Activated naive CD8-positive, alpha-beta T cell treated with anti-CD3 and anti-CD28 coated beads, Interleukin-2, amount 10 ng/mL, durations not matched to agents 7 days and 5 days (primary cell): ENCODE measurements at regions not wholly inside any gene's neighbourhood (a gene's known extent, or its start where the extent isn't known, plus 50 kb on each side); places are given as distances from the start of the nearest gene placed in this dataset.

ENCODE experiments used
- ATAC-seq: fragments of 150-1000 bp; cut with Tn5 transposase; one replicate; pipeline ENCODE4 v1.10.0; 2021; ENCODE audit warnings: low read depth, moderate library complexity
- POLR2A ChIA-PET: fragments of 350-600 bp; sonication (Branson Sonifier 250); formaldehyde crosslinking; loops from one replicate; lab custom pipeline; 2021; ENCODE audit warnings: antibody characterized with exemption; lab: Charles Lee
- DNase-seq: peaks from one replicate; pipeline ENCODE4 v3.0.0; 2021
- H3K27ac Mint-ChIP-seq: one replicate; pipeline ENCODE4 v1.8.0; 2022; ENCODE audit warnings: mild to moderate bottlenecking, mixed read lengths
- H3K27me3 Mint-ChIP-seq: one replicate; pipeline ENCODE4 v1.8.0; 2022; ENCODE audit warnings: mild to moderate bottlenecking, moderate library complexity, mixed read lengths
- H3K36me3 Mint-ChIP-seq: one replicate; pipeline ENCODE4 v1.8.0; 2021; ENCODE audit warnings: mild to moderate bottlenecking, mixed read lengths
- H3K4me1 Mint-ChIP-seq: one replicate; pipeline ENCODE4 v1.8.0; 2021; ENCODE audit warnings: mixed read lengths
- H3K4me3 Mint-ChIP-seq: one replicate; pipeline ENCODE4 v1.8.0; 2022; ENCODE audit warnings: mild to moderate bottlenecking, moderate library complexity, mixed read lengths
- H3K9me3 Mint-ChIP-seq: one replicate; pipeline ENCODE4 v1.8.0; 2021; ENCODE audit warnings: mixed read lengths

DNA sequence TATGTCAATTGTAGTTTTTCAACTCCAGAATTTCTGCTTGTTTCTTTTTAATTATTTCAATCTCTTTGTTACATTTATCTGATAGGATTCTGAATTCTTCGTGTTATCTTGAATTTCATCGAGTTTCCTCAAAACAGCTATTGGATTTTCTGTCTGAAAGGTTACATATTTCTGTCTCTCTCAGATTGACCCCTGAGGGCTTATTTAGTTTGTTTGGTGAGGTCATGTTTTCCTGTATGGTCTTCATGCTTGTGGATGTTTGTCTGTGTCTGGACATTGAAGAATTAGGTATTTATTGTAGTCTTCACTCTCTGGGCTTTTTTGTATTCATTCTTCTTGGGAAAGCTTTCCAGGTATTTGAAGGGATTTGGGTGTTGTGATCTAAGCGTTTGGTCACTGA is 85.6 kb downstream of the SNAPC1 start:
- no peak overlapping the region for H3K27ac Mint-ChIP-seq
- peaks cover 22% of the 10 kb centered on the region for H3K27me3 Mint-ChIP-seq
- H3K36me3 Mint-ChIP-seq, result peaks cover 3% of the 10 kb centered on the region
- POLR2A ChIA-PET, result no interaction called here
- H3K9me3 Mint-ChIP-seq, result no peaks in the 10 kb centered on the region
- ATAC-seq (no peak), DNase-seq (no peak)
- no peaks in the 10 kb centered on the region for H3K4me1 Mint-ChIP-seq
- no peak overlapping the region for H3K4me3 Mint-ChIP-seq

DNA sequence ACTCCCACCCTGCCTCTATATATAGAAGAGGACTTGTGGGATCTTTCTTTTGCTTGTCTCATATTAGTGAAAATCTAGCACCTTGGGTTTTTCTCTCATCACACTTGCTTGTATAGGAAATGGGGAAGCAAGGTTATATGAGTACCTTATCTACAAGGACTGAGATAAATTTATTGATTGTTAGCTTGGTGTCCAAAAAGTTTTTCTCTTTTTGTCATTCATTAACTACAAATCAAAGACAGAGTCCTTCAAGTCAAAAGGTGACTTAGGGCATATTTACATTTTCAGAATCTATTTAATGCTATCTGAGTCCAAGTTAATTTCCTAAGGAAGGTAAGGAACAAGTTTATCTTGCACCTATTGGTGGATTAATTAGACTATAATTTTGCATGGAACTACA is 92.7 kb downstream of the SNAPC1 start:
- no peak overlapping the region for H3K27ac Mint-ChIP-seq
- no peaks in the 10 kb centered on the region for H3K4me1 Mint-ChIP-seq
- H3K36me3 Mint-ChIP-seq, result peaks cover 3% of the 10 kb centered on the region
- no peak overlapping the region for H3K4me3 Mint-ChIP-seq
- POLR2A ChIA-PET, result no interaction called here
- no peak for ATAC-seq
- peaks cover 29% of the 10 kb centered on the region for H3K27me3 Mint-ChIP-seq
- DNase-seq, result no peak
- no peaks in the 10 kb centered on the region for H3K9me3 Mint-ChIP-seq

DNA sequence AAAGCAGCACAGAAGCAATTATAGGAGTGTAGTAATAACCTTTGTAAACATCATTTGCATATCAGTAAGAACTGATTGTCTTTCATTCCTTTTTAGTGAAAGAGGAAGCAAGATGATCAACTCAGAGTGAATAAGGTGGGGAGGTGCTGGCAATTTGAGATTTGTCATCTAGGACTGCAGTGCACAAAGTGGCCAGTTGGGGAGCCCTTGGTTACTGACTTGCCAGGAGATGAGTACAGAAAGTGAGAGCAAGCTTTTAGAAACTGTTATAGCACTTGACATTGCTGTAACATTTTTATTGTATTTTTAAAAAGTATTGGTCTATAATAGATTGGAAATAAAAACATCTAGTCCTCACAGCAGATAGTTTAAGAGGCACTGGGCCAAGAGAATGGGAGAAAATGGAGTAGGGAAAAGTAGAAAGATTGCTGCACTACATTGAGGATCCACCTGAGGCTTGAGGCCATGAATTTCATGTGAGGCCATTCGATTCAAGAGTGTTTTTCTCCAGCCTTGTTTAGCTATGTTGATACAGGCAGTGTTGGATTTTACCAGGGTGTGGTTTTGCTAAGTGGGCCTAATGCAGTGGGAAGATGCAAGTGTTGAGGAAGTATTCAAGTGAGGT is 98.2 kb downstream of the SNAPC1 start:
- peaks cover 32% of the 10 kb centered on the region for H3K27me3 Mint-ChIP-seq
- POLR2A ChIA-PET, result no interaction called here

DNA sequence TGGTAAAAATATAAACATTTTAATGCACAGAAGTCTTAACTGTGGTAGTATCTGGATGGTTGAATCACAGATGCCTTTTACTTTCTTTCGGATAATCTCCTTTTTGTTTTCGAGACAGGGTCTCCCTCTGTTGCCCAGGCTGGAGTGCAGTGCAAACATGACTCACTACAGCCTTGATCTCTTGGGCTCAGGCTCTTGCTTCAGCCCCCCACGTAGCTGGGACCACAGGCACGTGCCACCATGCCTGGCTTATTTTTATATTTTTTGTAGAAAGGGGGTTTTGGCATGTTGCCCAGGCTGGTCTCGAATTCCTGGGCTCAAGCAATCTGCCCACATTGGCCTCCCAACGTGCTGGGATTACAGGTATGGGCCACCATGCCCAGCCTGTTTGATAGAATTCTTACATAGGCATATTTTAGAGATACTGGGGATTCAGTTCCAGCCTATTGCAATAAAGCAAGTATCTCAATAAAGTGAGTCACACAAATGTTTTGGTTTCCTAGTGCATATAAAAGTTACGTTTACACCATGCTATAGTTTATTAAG is 99.2 kb downstream of the SNAPC1 start:
- DNase-seq (no peak), ATAC-seq (no peak)
- Mint-ChIP-seq H3K27ac (no peak overlapping the region), H3K4me3 (no peak overlapping the region), H3K36me3 (peaks cover 4% of the 10 kb centered on the region), H3K4me1 (no peaks in the 10 kb centered on the region), H3K27me3 (peaks cover 25% of the 10 kb centered on the region), H3K9me3 (no peaks in the 10 kb centered on the region)
- POLR2A ChIA-PET, result no interaction called here

More for the DNA sequence above, 98.2 kb downstream of the SNAPC1 start:
- DNase-seq, result peak; percentile 65
- Mint-ChIP-seq H3K9me3 (no peaks in the 10 kb centered on the region), H3K4me3 (no peak overlapping the region), H3K36me3 (peaks cover 4% of the 10 kb centered on the region), H3K27ac (no peak overlapping the region), H3K4me1 (no peaks in the 10 kb centered on the region)
- peak; percentile 83 for ATAC-seq

DNA sequence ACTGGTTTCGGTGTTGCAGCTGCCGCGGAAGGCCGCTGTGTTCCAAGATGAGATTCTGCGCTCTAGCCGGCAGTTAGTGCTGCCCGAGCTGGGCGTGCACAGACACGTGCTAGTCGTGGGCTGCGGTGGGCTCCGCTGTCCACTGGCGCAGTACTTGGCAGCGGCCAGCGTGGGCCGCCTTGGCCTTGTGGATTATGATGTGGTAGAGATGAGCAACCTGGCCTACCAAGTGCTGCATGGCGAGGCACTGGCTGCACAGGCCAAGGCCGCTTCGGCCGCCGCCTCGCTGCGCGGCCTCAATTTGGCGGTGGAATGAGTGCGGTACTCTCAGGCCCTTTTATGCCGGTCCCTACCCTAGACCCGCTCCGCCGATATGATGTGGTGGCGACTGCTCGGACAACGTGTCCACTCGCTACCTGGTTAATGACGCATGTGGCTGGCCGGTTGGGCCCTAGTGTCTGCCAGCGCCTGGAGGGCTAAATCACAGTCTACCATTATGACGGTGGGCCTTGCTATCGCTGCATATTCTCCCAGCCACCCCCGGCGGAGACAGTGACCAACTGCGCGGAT is 102.2 kb downstream of the SNAPC1 start:
- Mint-ChIP-seq H3K9me3 (no peaks in the 10 kb centered on the region), H3K27ac (no peak overlapping the region), H3K4me3 (no peak overlapping the region), H3K36me3 (peaks cover 1% of the 10 kb centered on the region), H3K4me1 (peaks cover 5% of the 10 kb centered on the region), H3K27me3 (peaks cover 20% of the 10 kb centered on the region)
- no peak for ATAC-seq
- POLR2A ChIA-PET, result no interaction called here
- no peak for DNase-seq

DNA sequence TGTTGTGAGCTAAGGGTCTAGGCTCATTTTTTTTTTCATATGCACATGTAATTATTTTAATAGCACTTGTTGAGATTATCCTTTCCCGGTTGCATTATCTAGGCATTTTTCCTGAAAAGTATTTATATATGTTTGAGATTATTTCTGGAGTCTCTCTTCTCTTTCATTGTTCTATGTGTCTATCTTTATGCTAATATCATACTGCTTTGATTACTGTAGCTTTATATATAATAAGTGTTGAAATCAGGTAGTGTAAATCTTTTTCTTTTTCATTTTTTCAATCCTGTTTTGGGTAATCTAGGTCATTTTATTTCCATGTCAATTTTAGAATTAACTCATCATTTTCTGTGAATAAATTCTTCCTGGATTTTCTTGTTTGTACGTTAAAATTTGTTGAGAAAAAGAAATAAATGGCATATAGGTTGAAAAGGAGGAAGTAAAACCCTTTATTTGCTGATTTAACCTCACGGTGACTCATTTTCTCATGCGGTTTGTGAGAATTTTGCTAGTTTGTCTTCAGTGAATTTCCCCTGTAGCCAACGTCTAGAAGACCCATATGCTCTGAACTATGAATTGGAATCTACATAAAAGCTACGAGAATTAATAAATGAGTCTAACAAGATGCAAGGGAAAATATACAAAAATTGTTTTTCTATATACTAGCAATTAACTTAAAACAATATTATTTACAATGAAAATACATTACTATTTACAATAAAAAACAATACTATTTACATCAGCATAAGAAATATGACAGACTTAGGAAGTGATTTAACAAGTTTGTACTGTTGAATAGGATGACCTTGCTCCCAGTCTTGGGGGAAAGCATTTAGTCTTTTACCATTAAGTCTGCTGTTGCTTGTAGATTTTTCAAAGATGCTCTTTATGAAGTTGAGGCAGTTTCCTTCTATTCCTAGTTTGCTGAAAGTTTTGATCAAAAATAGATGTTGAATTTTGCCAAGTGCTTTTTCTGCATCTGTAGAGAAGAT is 105.0 kb downstream of the SNAPC1 start:
- peaks cover 25% of the 10 kb centered on the region for H3K27me3 Mint-ChIP-seq
- peaks cover 5% of the 10 kb centered on the region for H3K4me1 Mint-ChIP-seq
- peaks cover 11% of the 10 kb centered on the region for H3K36me3 Mint-ChIP-seq
- POLR2A ChIA-PET, result no interaction called here
- peaks cover 9% of the 10 kb centered on the region for H3K9me3 Mint-ChIP-seq
- DNase-seq (no peak), ATAC-seq (no peak)
- H3K4me3 Mint-ChIP-seq, result no peak overlapping the region
- H3K27ac Mint-ChIP-seq, result no peak overlapping the region

DNA sequence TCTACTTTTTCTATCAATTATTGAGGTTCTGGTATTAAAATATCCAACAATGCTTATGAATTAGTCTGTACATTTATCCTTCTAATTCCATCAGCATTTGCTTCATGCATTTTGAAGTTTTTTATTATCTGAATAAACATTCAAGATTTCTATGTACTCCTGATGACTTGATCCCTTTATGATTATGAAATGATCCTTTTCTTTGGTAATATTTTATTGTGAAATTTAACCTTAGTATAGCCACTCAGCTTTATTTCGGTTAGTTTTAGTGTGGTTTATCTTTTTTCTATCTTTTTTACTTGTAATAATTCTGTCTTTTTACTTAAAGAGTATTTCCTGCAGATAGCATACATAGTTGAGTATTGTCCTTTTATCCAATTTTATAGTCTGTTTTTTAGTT is 106.6 kb downstream of the SNAPC1 start:
- POLR2A ChIA-PET, result no interaction called here
- no peak for DNase-seq
- no peak for ATAC-seq
- Mint-ChIP-seq H3K4me1 (peaks cover 5% of the 10 kb centered on the region), H3K36me3 (peaks cover 10% of the 10 kb centered on the region), H3K27me3 (peaks cover 31% of the 10 kb centered on the region), H3K27ac (no peak overlapping the region), H3K4me3 (no peak overlapping the region), H3K9me3 (peaks cover 9% of the 10 kb centered on the region)

DNA sequence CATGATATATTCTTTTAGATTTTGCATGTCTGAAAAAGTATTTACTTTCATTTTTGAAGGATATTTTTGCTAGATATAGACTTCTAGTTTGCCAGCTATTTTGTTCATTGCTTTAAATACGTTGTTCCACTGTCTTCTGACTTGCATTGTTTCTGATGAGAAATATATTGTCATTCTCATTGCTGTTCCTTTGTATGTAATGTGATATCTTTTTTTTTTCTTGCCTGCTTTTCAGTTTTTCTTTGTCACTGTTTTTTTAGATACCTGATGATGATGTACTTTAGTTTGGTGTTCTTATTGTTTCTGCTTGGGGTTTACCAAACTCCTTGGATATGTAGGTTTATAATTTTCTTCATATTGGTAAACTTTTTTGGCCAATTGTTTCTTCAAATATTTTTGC is 107.9 kb downstream of the SNAPC1 start:
- Mint-ChIP-seq H3K36me3 (peaks cover 10% of the 10 kb centered on the region), H3K27me3 (peaks cover 39% of the 10 kb centered on the region), H3K4me3 (no peak overlapping the region), H3K27ac (no peak overlapping the region), H3K9me3 (peaks cover 9% of the 10 kb centered on the region), H3K4me1 (peaks cover 5% of the 10 kb centered on the region)
- ATAC-seq (no peak), DNase-seq (no peak)
- POLR2A ChIA-PET, result no interaction called here

DNA sequence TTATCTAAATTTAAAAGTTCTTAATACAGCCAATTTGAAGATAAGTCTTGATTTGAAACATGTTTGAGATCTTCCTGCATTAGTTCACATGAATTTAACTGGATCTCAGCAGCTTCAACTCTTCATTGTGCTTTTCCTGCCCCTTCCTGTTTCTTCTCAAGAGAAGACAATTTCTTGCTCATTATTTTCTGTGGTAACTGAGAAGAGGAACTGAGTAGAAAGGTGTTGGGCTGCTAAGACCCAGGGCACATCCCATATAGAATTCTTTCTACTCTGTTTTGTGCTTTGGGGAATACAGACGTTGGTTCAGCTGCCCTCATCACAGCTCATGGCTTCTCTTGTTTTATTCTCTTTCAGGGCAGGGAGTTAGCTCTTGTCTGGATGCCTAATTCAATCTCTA is 110.2 kb downstream of the SNAPC1 start:
- Mint-ChIP-seq H3K27me3 (peaks cover 51% of the 10 kb centered on the region), H3K27ac (no peak overlapping the region), H3K9me3 (peaks cover 9% of the 10 kb centered on the region), H3K36me3 (peaks cover 10% of the 10 kb centered on the region), H3K4me1 (peaks cover 2% of the 10 kb centered on the region), H3K4me3 (no peak overlapping the region)
- ATAC-seq (no peak), DNase-seq (no peak)
- POLR2A ChIA-PET, result no interaction called here

DNA sequence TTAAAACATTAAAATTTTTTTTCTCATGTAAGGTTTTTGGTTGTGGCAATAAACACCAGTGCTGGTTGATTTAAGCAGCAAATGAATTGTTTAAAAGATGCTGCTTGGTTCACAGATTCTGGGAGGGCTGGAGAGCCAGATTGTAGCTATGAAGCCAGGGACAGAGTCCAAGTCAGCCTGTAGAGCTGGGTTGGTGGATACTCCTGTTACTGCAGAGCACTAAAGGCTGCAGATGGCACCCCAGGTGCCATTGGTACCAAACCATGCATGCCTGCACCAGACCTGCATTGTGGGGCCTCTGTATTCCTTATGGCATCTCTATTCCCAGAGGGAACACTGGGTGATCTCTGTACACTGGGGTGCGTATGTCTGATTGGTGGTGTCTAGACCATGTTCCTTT is 113.3 kb downstream of the SNAPC1 start:
- Mint-ChIP-seq H3K27ac (no peak overlapping the region), H3K4me1 (no peaks in the 10 kb centered on the region), H3K27me3 (peaks cover 67% of the 10 kb centered on the region), H3K9me3 (peaks cover 4% of the 10 kb centered on the region), H3K4me3 (no peak overlapping the region), H3K36me3 (peaks cover 4% of the 10 kb centered on the region)
- ATAC-seq (no peak), DNase-seq (no peak)
- POLR2A ChIA-PET, result no interaction called here

DNA sequence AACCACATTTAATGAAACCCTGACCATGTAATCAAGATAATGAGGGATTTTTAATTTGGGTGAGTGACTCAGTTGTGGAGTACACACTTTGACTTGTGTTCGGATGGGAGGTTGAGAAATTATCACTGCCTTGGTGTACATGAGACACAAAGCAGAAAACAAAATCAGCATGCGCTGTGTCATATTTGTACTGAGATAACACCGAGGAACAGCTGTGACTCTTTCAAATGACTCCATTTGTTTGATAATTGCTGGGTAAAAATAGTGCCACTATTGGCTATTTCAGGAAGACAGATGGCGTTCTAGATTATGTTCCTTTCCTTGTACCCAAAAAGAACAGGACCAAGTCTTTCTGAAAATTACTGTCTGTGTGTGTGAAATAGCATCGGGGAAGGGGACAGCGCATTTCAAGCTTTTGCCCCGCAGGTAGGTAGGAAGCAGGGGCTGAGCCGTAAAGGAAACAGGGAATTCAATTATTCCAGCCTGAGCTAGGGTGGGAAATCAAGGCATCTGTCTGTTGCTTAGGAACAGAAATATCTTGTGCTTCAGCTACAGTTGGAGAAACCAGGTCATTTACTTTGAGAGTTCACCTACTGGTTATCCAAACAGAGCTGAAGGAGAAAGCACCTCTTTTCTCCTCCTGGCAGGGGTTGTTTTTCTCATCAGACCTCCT is 114.3 kb downstream of the SNAPC1 start:
- Mint-ChIP-seq H3K4me1 (no peaks in the 10 kb centered on the region), H3K9me3 (no peaks in the 10 kb centered on the region), H3K4me3 (no peak overlapping the region), H3K36me3 (no peaks in the 10 kb centered on the region), H3K27me3 (peaks cover 70% of the 10 kb centered on the region), H3K27ac (no peak overlapping the region)
- DNase-seq (no peak), ATAC-seq (no peak)
- POLR2A ChIA-PET, result no interaction called here

DNA sequence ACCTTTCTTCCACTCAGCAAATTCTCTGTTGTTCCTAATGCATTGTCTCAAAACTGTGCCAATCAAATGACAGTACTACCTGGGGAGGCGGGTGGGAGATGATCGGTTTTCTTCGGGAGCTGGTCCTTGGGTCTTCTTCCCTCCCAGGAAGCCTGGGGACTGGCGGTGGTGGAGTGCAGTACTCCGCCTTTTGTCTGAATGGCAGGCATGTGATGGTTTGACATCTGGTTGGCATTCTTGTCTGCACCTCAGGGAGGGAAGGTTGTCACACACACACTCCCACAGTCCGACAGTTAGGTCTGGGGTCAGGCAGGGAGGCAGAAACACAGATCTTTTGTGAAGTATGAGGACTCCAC is 114.8 kb downstream of the SNAPC1 start:
- Mint-ChIP-seq H3K9me3 (no peaks in the 10 kb centered on the region), H3K36me3 (no peaks in the 10 kb centered on the region), H3K27ac (no peak overlapping the region), H3K27me3 (peaks cover 75% of the 10 kb centered on the region), H3K4me1 (no peaks in the 10 kb centered on the region), H3K4me3 (no peak overlapping the region)
- ATAC-seq (no peak), DNase-seq (no peak)
- POLR2A ChIA-PET, result no interaction called here

DNA sequence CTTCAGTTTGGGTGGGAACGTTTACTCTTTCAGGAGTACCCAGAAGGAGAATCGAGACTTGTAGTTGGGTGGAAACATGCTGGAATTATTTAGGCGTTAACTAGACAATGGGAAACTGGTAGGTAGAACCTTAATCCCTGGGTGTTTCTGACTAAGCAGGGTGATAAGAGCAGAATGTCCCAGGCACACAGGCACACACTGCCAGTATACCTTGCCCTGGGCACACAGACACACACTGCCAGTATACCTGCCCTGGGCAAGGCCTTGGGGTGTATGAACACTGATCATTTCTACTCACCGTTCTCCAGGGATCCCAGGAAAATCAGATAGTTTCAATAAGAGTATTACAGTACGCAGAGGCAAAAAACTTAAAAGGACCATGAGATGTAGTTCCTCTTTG is 115.5 kb downstream of the SNAPC1 start:
- Mint-ChIP-seq H3K27ac (no peak overlapping the region), H3K27me3 (peaks cover 73% of the 10 kb centered on the region), H3K4me3 (no peak overlapping the region), H3K4me1 (no peaks in the 10 kb centered on the region), H3K9me3 (no peaks in the 10 kb centered on the region), H3K36me3 (no peaks in the 10 kb centered on the region)
- DNase-seq (no peak), ATAC-seq (no peak)
- POLR2A ChIA-PET, result interaction anchor here (1.1 kb wide), 1 partner anchor 12 kb away, joined by 3 read pairs; no protein-coding TSS in a partner anchor
